HG03565 (cell line): ENCODE measurements at regions not wholly inside any gene's neighbourhood (a gene's known extent, or its start where the extent isn't known, plus 50 kb on each side); places are given as distances from the start of the nearest gene placed in this dataset.

Experiments used
- ATAC-seq: cut with Tn5 transposase; IDR thresholded peaks from one replicate; pipeline ENCODE4 v1.9.1; 2021; ENCODE audit warnings: mild to moderate bottlenecking, moderate library complexity; ENCODE audit not compliant: unreplicated experiment

GRCh38 chr18:23341983-23342382, 111.1 kb upstream of the RIOK3 start:
- no peak for ATAC-seq

GRCh38 chr18:23342506-23342905, 110.6 kb upstream of the RIOK3 start:
- ATAC-seq = no peak

- no peak for ATAC-seq
Measured at GRCh38 chr18:23350188-23350587, 102.9 kb upstream of the RIOK3 start.

GRCh38 chr18:23351521-23351920, 101.6 kb upstream of the RIOK3 start:
- no peak for ATAC-seq

- ATAC-seq = no peak
Measured at GRCh38 chr18:23352042-23352441, 101.0 kb upstream of the RIOK3 start.

DNA sequence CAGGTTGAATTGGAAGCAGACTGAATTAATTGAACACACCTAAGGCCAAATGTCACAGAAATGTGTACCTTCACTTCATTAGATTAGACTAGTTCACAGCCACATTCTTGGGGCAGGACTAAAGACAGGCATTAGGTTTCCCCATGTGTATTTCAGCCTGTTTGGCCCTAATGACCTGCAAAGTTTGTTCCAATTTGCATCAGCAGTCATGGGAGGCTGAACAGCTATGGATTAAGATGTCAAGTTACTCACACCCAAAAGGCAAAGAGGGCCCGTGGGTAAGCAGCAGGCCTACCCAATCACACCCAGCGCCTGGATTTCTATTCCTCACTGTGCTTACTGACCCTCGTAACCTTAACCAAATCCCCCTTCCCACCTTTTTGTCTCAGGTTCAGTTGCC, 99.6 kb upstream of the RIOK3 start:
- ATAC-seq = no peak

DNA sequence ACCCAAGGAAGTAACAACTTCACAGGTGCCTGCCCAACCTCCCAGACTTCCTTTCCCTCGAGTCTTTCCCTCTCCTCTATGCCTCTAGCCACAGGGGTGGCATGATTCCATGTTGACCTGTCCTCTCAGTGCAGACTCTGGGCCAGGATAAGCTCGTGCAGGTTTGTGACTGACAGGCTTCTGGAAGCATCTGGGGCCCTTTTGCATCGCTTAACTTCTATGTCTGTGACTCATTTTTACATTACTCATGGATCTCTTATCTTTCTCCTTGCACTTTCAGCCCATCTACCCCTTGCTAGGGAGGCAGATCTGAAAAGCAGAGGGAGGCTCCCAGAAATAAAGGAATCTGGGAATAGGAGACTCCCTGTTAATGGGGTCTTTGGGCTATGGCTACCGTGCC, 98.5 kb upstream of the RIOK3 start:
- ATAC-seq = no peak

DNA sequence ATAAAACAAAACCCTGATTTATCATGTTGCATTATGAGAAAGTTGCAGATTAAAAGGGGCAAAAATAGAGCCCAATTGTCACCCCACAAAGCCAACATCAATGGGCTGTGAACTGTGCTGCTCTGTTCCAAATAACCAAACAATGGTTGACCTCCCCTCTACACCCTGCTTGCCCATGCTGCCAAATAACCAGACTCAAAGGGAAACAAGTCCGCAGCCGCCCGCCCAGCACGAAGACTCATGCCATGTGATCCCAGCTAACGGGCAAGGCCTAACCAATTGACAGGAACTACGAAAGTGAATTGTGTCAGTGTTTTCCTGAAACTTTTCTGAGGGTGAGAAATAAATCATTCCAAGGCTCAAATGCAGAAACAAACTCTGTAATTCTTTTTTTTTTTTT, 97.9 kb upstream of the RIOK3 start:
- ATAC-seq = no peak

DNA sequence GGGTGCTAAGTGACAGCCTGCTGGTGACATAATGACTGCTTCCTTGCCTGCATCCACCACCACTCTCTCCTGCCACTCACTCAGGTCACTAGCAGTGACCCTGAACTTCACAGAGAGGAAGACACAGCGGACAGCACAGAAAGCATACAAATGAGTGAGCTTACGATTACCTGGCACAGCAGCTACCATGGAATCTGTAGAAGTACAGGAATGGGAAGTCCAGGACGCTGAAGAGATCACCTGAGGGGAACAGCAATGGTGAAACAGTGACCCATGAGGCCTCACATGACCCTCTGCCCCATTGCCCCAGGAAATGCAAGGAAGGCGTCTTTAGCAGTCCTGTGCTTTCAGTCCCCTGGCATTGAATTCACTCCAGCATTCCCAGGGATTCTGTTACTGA, 96.7 kb upstream of the RIOK3 start:
- ATAC-seq = no peak

GRCh38 chr18:23356915-23357601, 96.0 kb upstream of the RIOK3 start:
- no peak for ATAC-seq

- no peak for ATAC-seq
Measured at GRCh38 chr18:23357996-23358594, 95.0 kb upstream of the RIOK3 start.

DNA sequence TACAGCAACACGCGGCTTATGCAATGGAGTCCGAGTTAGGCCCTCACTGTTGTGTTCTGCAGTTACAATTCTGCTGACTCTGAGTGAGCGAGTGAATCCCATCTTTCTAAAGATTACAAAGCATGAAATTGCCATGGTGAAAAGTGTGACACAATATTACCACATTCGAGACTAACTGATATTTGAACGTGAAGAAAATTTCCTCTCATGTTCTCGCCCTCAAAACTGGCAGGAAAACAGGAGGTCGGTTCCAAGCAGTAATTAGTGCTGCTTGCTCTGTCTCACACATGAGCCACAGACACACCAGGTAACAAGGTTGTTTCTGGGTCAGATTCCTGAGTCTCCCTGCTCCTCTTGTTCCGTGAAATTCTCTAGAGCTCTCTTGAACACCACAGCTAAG, 93.7 kb upstream of the RIOK3 start:
- no peak for ATAC-seq

DNA sequence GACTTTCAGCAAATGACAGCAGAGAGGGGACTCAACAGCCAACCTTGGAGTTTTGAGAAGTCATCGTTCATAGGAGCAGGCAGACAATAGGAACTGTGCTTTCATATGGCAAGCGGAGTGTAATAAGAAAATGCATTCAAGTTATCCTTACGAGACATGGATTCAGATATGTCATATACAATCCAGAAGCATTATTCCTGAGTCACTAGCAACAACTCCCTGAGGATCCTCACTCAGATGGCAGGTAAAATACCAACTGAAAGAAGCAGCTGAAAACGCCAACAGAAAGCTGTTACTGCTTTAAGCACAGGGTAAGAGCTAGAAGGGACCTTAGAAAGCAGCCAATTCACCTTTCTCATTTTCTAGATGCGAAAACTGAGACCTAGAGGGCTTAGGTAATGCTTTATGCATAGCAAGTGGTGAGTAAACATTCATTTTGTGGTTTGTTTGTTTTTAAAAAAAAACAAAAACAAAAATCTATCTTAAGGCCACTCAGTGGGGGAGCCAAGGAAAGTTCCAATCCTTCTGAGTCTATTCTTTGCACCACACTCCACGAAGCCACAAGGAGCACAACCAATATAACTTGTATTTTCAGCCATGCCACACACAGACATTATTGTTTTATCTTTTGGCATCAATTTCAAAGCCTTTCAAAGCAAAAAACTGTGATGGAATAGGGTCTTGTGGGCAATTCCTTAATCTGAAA, 89.1 kb upstream of the RIOK3 start:
- ATAC-seq = no peak

DNA sequence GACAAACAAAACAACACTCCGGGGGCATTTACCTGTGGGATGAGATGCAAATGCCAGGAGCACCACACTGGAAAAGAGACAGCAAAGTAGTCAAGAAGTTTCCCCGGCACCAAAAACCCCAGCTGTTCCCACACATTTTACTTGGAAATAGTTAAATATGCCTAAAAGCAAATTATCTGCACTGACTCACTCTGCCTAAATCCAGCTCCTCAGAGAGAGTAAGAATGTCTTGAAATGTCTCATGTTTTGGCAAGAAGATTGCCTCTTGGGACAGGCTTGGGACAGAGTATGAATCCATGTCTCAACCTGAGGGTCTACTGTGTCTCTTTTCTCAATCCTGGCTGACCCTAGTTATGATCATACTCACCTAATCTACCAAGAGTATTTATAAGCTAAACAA, 87.5 kb upstream of the RIOK3 start:
- no peak for ATAC-seq

GRCh38 chr18:23369266-23369665, 83.8 kb upstream of the RIOK3 start:
- no peak for ATAC-seq

DNA sequence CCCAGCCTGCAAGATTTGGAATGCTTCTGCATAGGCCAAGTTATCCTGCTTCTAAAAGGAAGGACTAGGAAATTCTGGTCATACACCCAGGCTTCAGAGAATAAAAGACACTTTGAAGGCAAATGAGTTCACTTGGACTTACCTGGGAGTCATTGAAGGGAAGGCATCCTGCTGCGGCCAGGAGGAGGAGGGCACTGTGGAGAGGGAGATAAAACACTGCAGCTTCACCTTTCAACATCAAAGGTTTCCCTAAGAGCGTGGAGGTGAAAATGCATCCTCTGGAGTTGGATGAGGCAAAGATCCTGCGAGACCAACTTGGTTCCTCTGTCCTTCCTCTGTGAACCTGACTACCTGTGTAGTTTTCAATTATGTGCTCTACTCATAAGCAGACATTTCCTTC, 79.5 kb upstream of the RIOK3 start:
- no peak for ATAC-seq

- peak; percentile 74 for ATAC-seq
Measured at GRCh38 chr18:23377669-23378301, 75.3 kb upstream of the RIOK3 start.

DNA sequence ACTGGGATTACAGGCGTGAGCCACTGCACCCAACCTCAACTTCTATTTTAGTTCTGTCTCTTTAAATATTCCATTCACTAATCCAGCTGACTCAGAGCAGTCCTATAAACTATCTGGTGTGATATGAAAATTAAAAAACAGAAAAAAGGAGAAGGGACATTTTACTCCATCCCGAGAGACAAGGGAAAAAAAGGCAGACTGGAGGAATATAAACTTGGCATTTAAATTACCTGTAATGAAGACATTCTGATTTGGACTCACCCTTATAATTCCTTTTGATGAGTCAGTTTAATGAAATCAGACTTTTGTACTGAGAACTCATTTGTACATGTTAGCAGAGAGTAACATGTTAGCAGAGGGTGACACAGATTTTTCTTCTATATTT, 74.8 kb upstream of the RIOK3 start:
- ATAC-seq = no peak

GRCh38 chr18:23380001-23380550, 73.0 kb upstream of the RIOK3 start:
- ATAC-seq = no peak

DNA sequence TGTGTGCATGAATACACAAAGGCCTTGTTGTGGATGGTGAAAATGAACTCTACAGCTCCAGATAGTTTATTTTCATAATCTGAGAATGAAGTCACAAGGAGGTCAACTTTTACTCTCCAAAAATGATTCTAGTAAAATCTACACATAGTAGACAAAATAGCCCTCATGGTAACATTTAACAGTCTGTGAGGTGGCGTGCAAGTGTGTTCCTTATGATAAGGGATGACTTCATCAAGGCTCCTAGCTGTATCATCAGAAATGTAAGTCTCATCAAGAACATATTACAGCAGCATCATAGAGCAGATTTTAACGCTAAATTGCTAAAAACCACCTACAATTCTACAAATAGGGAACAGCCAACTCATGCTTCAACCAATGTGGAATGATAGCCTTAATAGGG, 72.3 kb upstream of the RIOK3 start:
- ATAC-seq = no peak

DNA sequence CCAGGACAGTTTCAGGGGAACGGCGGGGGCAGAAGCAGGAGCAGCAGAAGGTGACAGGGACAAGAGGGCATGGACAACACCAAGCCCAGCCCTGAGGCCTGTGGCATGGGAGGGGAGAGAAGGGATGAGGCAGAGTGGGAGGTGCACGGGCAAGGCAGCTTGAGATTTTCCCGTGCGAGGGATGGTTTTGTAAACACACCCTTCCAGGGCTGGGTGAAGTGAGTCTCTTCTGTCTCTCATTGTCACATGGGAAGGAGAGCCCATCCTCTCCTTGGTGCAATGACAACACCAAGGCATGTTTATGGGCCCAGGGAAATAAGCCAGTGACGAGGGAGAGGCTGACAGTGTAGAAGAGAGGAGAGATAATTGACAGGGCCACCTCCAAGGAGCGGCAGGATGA, 69.6 kb upstream of the RIOK3 start:
- ATAC-seq = no peak
